Keratinocyte (primary cell): ENCODE measurements at regions not wholly inside any gene's neighbourhood (a gene's known extent, or its start where the extent isn't known, plus 50 kb on each side); places are given as distances from the start of the nearest gene placed in this dataset.

Source experiments
- CTCF ChIP-seq, 3 experiments: IDR thresholded peaks in 1 of 3; conservative IDR thresholded peaks in 1 of 3; optimal IDR thresholded peaks in 1 of 3; 2 replicates in 2 of 3; 3 replicates in 1 of 3; pipeline versions ENCODE3 to v1.5.1; 2011; ENCODE audit warnings: low read length in 3 of 3, mild to moderate bottlenecking in 3 of 3, moderate library complexity in 2 of 3, control low read depth in 1 of 3, inconsistent platforms in 1 of 3; ENCODE audit not compliant: insufficient read depth in 2 of 3; ENCODE audit errors: extremely low read depth in 1 of 3
- EZH2 ChIP-seq: IDR thresholded peaks from one replicate; pipeline ENCODE4 v1.6.1; 2012; ENCODE audit warnings: inconsistent platforms, mild to moderate bottlenecking, low read length, moderate library complexity

DNA sequence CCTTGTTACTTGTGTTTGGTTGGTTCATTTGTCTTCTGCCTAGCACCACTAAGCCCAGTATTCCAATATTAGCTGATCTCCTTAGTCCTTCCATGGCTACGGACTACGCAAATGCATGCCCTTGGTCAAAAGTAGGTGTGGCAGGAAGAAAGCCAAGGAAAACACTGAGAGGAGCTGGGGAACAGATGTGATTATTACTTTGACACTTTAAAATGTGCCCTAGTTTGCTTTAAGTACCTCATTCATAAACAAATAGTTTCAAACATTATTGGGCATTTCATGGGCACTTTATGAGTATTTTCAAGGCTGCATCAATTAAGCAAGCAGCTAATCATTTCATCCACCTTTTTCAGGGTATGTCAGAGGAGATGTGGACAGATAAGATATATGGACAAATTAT lies 60.1 kb upstream of the HDDC2 start:
- TF ChIP-seq CTCF (optimal IDR thresholded peaks at IDR 0.05 in 1 of 3, IDR thresholded peaks at IDR 0.05 in 1 of 3, conservative IDR thresholded peaks at IDR 0.05 in 1 of 3; ENCODE audit: extremely low read depth in 1 of 3, insufficient read depth in 2 of 3, low read length in 3 of 3) = no peak
- TF ChIP-seq EZH2 = no peak
